Fibroblast of the aortic adventitia (primary cell): ENCODE measurements at regions not wholly inside any gene's neighbourhood (a gene's known extent, or its start where the extent isn't known, plus 50 kb on each side); places are given as distances from the start of the nearest gene placed in this dataset.

ENCODE experiments used
- DNase-seq: peaks from one replicate; pipeline ENCODE4 v3.0.0-alpha.2; 2010; ENCODE audit warnings: low read depth
- H3K4me3 ChIP-seq: 2 replicates; pipeline ENCODE4 v1.5.1; 2011; ENCODE audit warnings: low read depth, mild to moderate bottlenecking, control low read depth, low read length, moderate library complexity
- TF ChIP-seq, protein P1 (sequence below): IDR thresholded peaks from 2 replicates; pipeline ENCODE4 v1.5.1; 2011; ENCODE audit warnings: mild to moderate bottlenecking, low read length, control low read depth, inconsistent platforms; ENCODE audit not compliant: insufficient read depth

DNA sequence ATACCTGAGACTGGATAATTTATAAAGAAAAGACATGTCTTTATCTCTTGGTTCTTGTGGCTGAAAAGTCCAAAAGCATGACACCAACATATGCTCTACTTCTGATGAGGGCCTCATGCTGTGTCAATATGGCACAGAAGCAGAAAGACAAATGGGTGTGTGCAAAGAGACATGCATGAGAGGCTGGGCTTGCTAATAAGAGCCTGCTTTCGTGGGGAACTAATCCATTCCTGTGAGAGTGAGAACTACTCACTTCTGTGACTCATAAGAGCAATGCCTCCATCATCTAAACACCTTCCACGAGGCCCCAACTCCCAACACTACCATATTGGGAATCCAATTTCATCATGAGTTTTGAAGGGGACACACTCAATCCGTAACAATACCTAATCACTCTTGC is 340.0 kb upstream of the DUSP10 start:
- H3K4me3 ChIP-seq, result no peak overlapping the region
- no peak for DNase-seq
- TF ChIP-seq, protein P1, sequence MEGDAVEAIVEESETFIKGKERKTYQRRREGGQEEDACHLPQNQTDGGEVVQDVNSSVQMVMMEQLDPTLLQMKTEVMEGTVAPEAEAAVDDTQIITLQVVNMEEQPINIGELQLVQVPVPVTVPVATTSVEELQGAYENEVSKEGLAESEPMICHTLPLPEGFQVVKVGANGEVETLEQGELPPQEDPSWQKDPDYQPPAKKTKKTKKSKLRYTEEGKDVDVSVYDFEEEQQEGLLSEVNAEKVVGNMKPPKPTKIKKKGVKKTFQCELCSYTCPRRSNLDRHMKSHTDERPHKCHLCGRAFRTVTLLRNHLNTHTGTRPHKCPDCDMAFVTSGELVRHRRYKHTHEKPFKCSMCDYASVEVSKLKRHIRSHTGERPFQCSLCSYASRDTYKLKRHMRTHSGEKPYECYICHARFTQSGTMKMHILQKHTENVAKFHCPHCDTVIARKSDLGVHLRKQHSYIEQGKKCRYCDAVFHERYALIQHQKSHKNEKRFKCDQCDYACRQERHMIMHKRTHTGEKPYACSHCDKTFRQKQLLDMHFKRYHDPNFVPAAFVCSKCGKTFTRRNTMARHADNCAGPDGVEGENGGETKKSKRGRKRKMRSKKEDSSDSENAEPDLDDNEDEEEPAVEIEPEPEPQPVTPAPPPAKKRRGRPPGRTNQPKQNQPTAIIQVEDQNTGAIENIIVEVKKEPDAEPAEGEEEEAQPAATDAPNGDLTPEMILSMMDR, result no peak

DNA sequence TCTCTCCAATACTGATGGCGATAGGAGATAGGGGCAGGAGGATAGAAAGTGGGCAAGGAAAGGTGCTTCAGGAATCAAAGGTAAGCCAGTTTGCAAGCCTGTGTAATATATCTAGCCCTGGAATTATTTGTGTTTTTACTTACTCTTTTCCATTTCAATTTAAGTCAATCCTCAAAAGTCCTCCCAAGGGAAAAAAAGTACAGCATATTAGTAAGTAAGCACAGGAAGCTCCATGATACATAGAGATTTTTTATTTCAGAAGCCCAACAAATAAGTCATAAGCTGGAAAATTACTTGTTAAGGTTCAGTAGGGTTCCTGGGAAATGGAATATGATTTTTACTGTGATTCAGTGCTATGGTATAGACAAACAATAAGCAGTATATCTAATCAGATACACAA is 337.7 kb upstream of the DUSP10 start:
- TF ChIP-seq, protein P1, result no peak
- DNase-seq, result peak; percentile 64
- no peak overlapping the region for H3K4me3 ChIP-seq

DNA sequence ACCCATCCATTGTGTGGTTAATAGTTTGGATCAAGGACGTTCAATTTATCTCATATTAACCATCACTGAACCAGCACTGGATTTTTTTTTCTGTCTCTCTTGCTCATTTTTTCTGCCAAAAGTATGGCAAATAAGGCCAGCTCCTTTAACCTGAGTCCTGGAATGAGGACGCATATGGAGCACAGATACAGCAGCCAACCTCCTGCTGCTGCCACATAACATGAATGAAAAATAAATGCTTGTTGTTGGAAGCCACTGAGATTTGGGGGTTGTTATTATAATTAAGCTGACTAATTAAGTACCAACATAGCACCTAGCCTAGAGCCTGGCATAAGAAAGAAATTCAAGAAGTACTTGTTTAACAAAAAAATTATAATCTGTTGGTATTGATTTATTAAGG is 335.3 kb upstream of the DUSP10 start:
- DNase-seq, result no peak
- TF ChIP-seq, protein P1, result no peak
- H3K4me3 ChIP-seq, result no peak overlapping the region

DNA sequence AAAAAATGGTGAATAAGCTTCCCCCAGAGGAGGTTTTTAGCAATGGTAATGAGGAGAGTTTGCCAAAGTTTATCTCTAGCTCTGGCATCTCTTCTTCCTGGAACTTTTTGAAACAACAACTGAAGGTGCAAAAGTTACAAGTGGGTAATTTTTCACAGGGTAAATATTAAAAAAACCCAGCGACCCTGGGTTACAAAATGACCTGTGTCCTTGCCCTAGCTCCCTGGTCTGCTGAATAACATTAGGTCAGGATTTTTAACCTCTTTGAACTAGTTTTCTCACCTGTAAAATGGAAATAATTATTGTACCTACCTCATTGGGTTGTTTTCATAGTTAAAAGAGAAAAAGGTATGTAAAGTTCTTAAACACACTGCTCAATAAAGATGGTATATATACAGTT is 332.4 kb upstream of the DUSP10 start:
- no peak for DNase-seq
- no peak overlapping the region for H3K4me3 ChIP-seq
- TF ChIP-seq, protein P1, result no peak

DNA sequence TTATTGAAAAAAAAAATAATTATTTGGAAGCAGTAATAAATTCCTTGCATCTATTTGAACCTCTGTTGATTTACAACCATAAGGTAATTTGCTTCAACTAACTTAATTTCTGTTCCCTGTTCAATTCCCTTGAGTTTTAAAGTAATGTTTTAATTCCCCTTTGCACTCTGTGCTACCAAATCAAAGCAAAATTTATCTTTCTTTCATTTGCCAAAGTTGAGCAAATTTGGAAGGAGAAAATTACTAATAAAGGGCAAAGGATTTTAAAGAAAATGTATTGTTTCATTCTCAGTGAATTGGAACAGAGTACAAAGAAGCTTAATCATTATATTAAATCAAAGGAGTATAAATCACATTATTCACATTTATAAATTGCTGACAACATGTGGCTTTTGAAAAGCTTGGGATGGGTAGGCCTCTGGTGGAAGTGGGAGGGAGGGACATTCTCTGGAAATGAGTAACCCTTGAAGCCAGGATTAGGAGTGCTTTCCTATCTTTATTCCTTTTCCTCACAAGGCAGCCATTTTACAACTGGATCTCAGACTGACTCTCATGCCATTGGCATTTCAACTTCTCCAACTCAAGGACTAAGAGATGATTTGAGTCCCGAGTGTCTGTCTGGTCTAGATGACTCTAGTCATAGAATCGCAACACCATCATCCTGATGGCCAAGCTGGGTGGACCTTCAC is 331.6 kb upstream of the DUSP10 start:
- TF ChIP-seq, protein P1, result no peak
- peak; percentile 87 for DNase-seq
- no peak overlapping the region for H3K4me3 ChIP-seq

DNA sequence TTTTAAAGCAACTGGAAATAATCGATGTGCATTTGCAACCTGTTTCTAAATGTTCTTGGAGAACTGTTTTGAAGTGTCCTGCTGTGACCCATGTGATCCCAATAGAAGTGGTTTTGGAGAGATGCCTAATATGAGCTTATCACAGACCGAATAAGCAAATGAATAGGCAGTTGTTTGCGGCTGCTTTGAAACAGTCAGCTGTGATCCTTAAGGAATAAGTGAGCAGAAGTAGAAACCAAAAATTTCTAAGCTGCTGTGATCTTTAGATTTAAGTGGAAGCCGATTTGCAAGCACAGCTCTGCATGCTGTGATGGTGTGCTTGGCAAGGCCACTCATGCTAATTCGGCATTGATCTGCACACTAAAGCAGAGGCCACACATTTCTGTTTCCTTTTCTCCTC is 329.5 kb upstream of the DUSP10 start:
- DNase-seq, result no peak
- no peak overlapping the region for H3K4me3 ChIP-seq
- TF ChIP-seq, protein P1, result no peak

DNA sequence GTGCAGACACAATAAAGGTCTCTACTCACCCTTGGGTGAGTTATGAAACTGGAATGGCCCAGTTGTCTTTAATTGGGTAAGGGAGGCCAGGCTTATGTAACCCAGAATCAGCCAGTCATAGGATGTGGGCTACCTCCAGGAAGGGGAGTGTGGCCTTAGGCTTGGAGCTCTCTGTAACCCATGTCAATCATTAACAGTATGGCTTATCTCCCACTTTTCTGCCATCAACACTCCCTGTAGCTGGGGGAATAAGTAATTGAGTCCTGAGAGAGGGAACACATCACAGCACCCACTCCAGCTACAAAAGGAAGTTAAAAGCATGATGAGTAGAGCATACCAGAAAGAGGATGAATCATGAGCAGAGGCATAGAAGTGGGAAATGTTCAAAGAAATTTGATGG is 327.0 kb upstream of the DUSP10 start:
- no peak for DNase-seq
- no peak overlapping the region for H3K4me3 ChIP-seq
- TF ChIP-seq, protein P1, result no peak
